Keratinocyte (primary cell): ENCODE measurements at regions not wholly inside any gene's neighbourhood (a gene's known extent, or its start where the extent isn't known, plus 50 kb on each side); places are given as distances from the start of the nearest gene placed in this dataset.
A peak's percentile ranks its signal among the peaks of the same experiment; 100 is the strongest.

Experiments used
- DNase-seq: peaks from one replicate; pipeline ENCODE4 v3.0.0-alpha.2; 2011; ENCODE audit warnings: low read depth, missing footprints, low spot score
- FAIRE-seq: peaks from 2 replicates; lab custom pipeline; 2011; peaks lifted over from hg19 to GRCh38; lab: Jason Lieb, UNC
- H2AFZ ChIP-seq: 2 replicates; pipeline ENCODE4 v1.6.0; 2012; ENCODE audit warnings: low read length, control low read depth, inconsistent platforms; ENCODE audit not compliant: control insufficient read depth
- H3K27ac ChIP-seq: 2 replicates; pipeline ENCODE4 v1.5.1; 2011; ENCODE audit warnings: low read length; ENCODE audit not compliant: control insufficient read depth, insufficient read depth
- H3K27me3 ChIP-seq: 3 replicates; pipeline ENCODE4 v1.6.0; 2011; ENCODE audit warnings: low read length; ENCODE audit not compliant: control insufficient read depth, insufficient read depth; ENCODE audit errors: extremely low read depth
- H3K36me3 ChIP-seq, 2 experiments: 2 replicates in 1 of 2; 3 replicates in 1 of 2; pipeline ENCODE4 v1.5.1; 2011; ENCODE audit warnings: low read length in 2 of 2, mild to moderate bottlenecking in 1 of 2; ENCODE audit not compliant: control insufficient read depth in 2 of 2, insufficient read depth in 2 of 2; ENCODE audit errors: extremely low read depth in 1 of 2
- H3K4me1 ChIP-seq: 3 replicates; pipeline ENCODE4 v1.5.1; 2011; ENCODE audit warnings: low read length; ENCODE audit not compliant: control insufficient read depth, insufficient read depth; ENCODE audit errors: extremely low read depth
- H3K4me2 ChIP-seq: 3 replicates; pipeline ENCODE4 v1.6.0; 2011; ENCODE audit warnings: low read depth, low read length; ENCODE audit not compliant: control insufficient read depth, insufficient read depth; ENCODE audit errors: extremely low read depth
- H3K4me3 ChIP-seq, 3 experiments: fragments of 200-600 bp in 1 of 3; sonication (generic) in 1 of 3; 2 replicates in 2 of 3; 3 replicates in 1 of 3; pipeline ENCODE4 v1.5.1; 2011 to 2016; ENCODE audit warnings: low read length in 3 of 3, mild to moderate bottlenecking in 3 of 3, control low read depth in 2 of 3, inconsistent platforms in 1 of 3, low read depth in 1 of 3, mixed read lengths in 1 of 3, mixed run types in 1 of 3, moderate library complexity in 1 of 3; ENCODE audit not compliant: control insufficient read depth in 2 of 3, insufficient read depth in 2 of 3; ENCODE audit errors: extremely low read depth in 1 of 3
- H3K79me2 ChIP-seq: 2 replicates; pipeline ENCODE4 v1.6.0; 2012; ENCODE audit warnings: low read length; ENCODE audit not compliant: control insufficient read depth, insufficient read depth
- H3K9ac ChIP-seq: 3 replicates; pipeline ENCODE4 v1.6.0; 2011; ENCODE audit warnings: low read length; ENCODE audit not compliant: control insufficient read depth, insufficient read depth; ENCODE audit errors: extremely low read depth
- H3K9me1 ChIP-seq: 3 replicates; pipeline ENCODE4 v1.6.0; 2011; ENCODE audit warnings: low read length; ENCODE audit not compliant: control insufficient read depth, insufficient read depth; ENCODE audit errors: extremely low read depth
- H3K9me3 ChIP-seq: 2 replicates; pipeline ENCODE4 v1.5.1; 2012; ENCODE audit warnings: low read depth, low read length; ENCODE audit not compliant: control insufficient read depth
- H4K20me1 ChIP-seq: 3 replicates; pipeline ENCODE4 v1.6.0; 2011; ENCODE audit warnings: low read length; ENCODE audit not compliant: control insufficient read depth, insufficient read depth; ENCODE audit errors: extremely low read depth
- EZH2 ChIP-seq: IDR thresholded peaks from one replicate; pipeline ENCODE4 v1.6.1; 2012; ENCODE audit warnings: inconsistent platforms, mild to moderate bottlenecking, low read length, moderate library complexity
- dilution Hi-C: fragments of 300-500 bp; cut with MboI; formaldehyde crosslinking; loops from one replicate; pipeline ENCODE4 v1.7.0; 2020; ENCODE audit warnings: low sequenced_read_pairs; ENCODE audit not compliant: extremely low pct_ligation_motif_present
- TF ChIP-seq, protein P1 (sequence below), 3 experiments: IDR thresholded peaks in 1 of 3; conservative IDR thresholded peaks in 1 of 3; optimal IDR thresholded peaks in 1 of 3; 2 replicates in 2 of 3; 3 replicates in 1 of 3; pipeline versions ENCODE3 to v1.5.1; 2011; ENCODE audit warnings: low read length in 3 of 3, mild to moderate bottlenecking in 3 of 3, moderate library complexity in 2 of 3, control low read depth in 1 of 3, inconsistent platforms in 1 of 3; ENCODE audit not compliant: insufficient read depth in 2 of 3; ENCODE audit errors: extremely low read depth in 1 of 3

DNA sequence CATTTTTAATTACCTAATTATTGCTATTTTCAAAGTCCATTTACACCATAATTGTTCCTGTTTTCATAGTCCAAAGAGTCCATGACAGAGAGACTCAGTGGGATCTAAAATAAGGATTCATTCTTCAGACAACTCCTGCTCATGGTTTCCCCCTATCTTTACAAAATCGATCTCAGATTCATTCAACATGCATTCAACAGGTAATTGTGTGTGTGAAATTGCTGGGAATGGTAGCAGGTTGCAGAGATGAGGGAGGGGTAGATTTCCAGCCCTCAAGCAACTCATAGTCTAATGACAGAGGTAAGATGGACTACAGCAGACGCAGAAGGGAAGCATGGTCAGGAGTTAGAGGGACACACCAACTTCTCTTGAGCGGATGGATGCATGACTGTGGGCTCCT, 138.1 kb downstream of the TSHZ3 start:
- TF ChIP-seq, protein P1, sequence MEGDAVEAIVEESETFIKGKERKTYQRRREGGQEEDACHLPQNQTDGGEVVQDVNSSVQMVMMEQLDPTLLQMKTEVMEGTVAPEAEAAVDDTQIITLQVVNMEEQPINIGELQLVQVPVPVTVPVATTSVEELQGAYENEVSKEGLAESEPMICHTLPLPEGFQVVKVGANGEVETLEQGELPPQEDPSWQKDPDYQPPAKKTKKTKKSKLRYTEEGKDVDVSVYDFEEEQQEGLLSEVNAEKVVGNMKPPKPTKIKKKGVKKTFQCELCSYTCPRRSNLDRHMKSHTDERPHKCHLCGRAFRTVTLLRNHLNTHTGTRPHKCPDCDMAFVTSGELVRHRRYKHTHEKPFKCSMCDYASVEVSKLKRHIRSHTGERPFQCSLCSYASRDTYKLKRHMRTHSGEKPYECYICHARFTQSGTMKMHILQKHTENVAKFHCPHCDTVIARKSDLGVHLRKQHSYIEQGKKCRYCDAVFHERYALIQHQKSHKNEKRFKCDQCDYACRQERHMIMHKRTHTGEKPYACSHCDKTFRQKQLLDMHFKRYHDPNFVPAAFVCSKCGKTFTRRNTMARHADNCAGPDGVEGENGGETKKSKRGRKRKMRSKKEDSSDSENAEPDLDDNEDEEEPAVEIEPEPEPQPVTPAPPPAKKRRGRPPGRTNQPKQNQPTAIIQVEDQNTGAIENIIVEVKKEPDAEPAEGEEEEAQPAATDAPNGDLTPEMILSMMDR (optimal IDR thresholded peaks at IDR 0.05 in 1 of 3, IDR thresholded peaks at IDR 0.05 in 1 of 3, conservative IDR thresholded peaks at IDR 0.05 in 1 of 3; ENCODE audit: extremely low read depth in 1 of 3, insufficient read depth in 2 of 3, low read length in 3 of 3) = no peak
- TF ChIP-seq EZH2 = no peak
- H3K9ac ChIP-seq = no peak overlapping the region
- no peaks in the 10 kb centered on the region for H3K79me2 ChIP-seq
- H2AFZ ChIP-seq = no peak overlapping the region
- H3K36me3 ChIP-seq = no peaks in the 10 kb centered on the region
- no peak overlapping the region for H3K4me2 ChIP-seq
- no peaks in the 10 kb centered on the region for H3K9me3 ChIP-seq
- dilution Hi-C loops = no loop called here
- H3K4me3 ChIP-seq = no peak overlapping the region
- no peak overlapping the region for H3K27ac ChIP-seq
- H3K27me3 ChIP-seq = no peaks in the 10 kb centered on the region
- no peaks in the 10 kb centered on the region for H4K20me1 ChIP-seq
- no peaks in the 10 kb centered on the region for H3K9me1 ChIP-seq
- no peak for DNase-seq
- FAIRE-seq = peak; percentile 9
- peaks cover 20% of the 10 kb centered on the region for H3K4me1 ChIP-seq

DNA sequence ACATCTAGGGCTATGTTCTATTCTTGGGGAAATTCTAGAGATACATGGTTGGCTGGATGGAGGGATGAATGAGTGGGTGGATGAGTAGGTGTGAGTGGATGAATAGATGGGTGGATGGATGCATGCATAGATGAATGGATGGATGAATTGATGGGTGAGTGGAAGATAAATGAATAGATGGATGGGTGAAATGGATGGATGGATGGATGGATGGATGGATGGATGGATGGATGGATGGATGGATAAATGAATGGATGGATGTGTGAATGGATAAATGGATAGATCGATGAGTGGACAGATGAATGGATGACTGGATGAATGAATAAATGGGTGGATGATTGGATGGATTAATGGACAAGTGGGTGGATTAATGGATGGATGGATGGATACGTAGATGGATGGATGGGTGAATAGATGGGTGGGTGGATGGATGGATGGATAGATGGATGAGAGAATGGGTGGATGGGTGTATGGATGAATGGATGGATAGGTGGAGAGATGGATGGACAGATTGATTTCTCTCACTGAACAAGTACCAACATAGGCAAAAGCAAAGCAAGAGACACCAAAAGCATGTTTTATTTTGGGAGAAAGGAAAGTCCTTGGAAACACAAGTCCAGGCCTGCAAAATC, 143.2 kb downstream of the TSHZ3 start:
- Histone ChIP-seq H3K9me3 (no peaks in the 10 kb centered on the region), H3K36me3 (no peaks in the 10 kb centered on the region), H3K4me3 (no peak overlapping the region), H3K27ac (no peak overlapping the region), H3K9ac (no peak overlapping the region), H4K20me1 (no peaks in the 10 kb centered on the region), H3K4me1 (no peaks in the 10 kb centered on the region), H2AFZ (no peak overlapping the region), H3K27me3 (peaks cover 15% of the 10 kb centered on the region), H3K9me1 (no peaks in the 10 kb centered on the region), H3K4me2 (no peak overlapping the region), H3K79me2 (no peaks in the 10 kb centered on the region)
- no peak for TF ChIP-seq EZH2
- TF ChIP-seq, protein P1 (optimal IDR thresholded peaks at IDR 0.05 in 1 of 3, IDR thresholded peaks at IDR 0.05 in 1 of 3, conservative IDR thresholded peaks at IDR 0.05 in 1 of 3; ENCODE audit: extremely low read depth in 1 of 3, insufficient read depth in 2 of 3, low read length in 3 of 3) = no peak
- FAIRE-seq (no peak), DNase-seq (no peak)
- dilution Hi-C loops = no loop called here
